GM23248 (cell line): ENCODE measurements at regions not wholly inside any gene's neighbourhood (a gene's known extent, or its start where the extent isn't known, plus 50 kb on each side); places are given as distances from the start of the nearest gene placed in this dataset.

ENCODE experiments used
- EZH2 ChIP-seq: fragments of 200-600 bp; sonication (generic); IDR thresholded peaks from 2 replicates; pipeline ENCODE4 v1.6.1; 2018; ENCODE audit warnings: antibody characterized with exemption, mild to moderate bottlenecking; ENCODE audit not compliant: insufficient read depth, poor library complexity, severe bottlenecking
- EZH2phosphoT487 ChIP-seq: fragments of 200-600 bp; sonication (generic); IDR thresholded peaks from 2 replicates; pipeline ENCODE4 v1.6.1; 2018; ENCODE audit warnings: antibody characterized with exemption, moderate library complexity, mild to moderate bottlenecking, low read depth; ENCODE audit not compliant: insufficient read depth

DNA sequence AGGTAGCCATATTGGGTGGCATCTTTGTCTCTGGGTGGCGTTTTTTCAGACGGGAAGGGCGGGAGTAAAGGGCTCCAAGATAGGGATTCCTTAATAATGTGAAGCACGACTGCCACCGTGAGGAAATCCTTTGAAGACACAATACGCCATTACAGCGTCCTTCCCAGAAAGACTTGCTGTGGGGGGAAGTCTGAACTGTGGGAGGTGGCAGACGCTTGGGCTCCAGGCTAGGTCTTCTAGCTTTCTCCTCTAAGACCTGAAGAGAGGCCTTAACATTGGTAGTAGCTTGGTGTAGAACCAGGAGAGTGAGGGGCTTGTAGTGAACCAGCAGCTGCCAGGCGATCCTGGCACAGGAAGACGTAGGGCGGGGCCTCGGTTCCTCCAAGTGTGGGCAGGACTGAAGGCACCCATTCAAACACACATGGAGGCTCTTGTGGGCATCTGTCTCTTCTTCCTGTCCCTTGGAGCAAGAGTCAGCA, 197.3 kb downstream of the OR13H1 start:
- TF ChIP-seq EZH2 (no peak), EZH2phosphoT487 (no peak)
